ENCODE measurements at regions not wholly inside any gene's neighbourhood (a gene's known extent, or its start where the extent isn't known, plus 50 kb on each side); places are given as distances from the start of the nearest gene placed in this dataset.

GRCh38 chr5:23132231-23132630 is 279.1 kb upstream of the CDH12 start:
- TF ChIP-seq, protein P1, sequence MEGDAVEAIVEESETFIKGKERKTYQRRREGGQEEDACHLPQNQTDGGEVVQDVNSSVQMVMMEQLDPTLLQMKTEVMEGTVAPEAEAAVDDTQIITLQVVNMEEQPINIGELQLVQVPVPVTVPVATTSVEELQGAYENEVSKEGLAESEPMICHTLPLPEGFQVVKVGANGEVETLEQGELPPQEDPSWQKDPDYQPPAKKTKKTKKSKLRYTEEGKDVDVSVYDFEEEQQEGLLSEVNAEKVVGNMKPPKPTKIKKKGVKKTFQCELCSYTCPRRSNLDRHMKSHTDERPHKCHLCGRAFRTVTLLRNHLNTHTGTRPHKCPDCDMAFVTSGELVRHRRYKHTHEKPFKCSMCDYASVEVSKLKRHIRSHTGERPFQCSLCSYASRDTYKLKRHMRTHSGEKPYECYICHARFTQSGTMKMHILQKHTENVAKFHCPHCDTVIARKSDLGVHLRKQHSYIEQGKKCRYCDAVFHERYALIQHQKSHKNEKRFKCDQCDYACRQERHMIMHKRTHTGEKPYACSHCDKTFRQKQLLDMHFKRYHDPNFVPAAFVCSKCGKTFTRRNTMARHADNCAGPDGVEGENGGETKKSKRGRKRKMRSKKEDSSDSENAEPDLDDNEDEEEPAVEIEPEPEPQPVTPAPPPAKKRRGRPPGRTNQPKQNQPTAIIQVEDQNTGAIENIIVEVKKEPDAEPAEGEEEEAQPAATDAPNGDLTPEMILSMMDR (conservative IDR thresholded peaks at IDR 0.05) = no peak
- no peak for TF ChIP-seq ZFX (IDR thresholded peaks at IDR 0.05)
